ENCODE measurements at regions not wholly inside any gene's neighbourhood (a gene's known extent, or its start where the extent isn't known, plus 50 kb on each side); places are given as distances from the start of the nearest gene placed in this dataset.

- no peak for DNase-seq
- H3K27me3 ChIP-seq, result no peaks in the 10 kb centered on the region
- no peaks in the 10 kb centered on the region for H3K36me3 ChIP-seq
- no peaks in the 10 kb centered on the region for H3K9me3 ChIP-seq
- 60 to 76% methylated on average over 5 of the region's 5 CpGs for WGBS, 2 donors
- no peaks in the 10 kb centered on the region for H3K4me1 ChIP-seq
- H3K4me3 ChIP-seq (replicated peaks in 1 of 3), result no peak overlapping the region
- H3K27ac ChIP-seq, result no peak overlapping the region
- intact Hi-C loops (cut with DNase I), result no loop called here
- TF ChIP-seq POLR2A (IDR thresholded peaks at IDR 0.05) (no peak), CTCF (IDR thresholded peaks at IDR 0.05) (no peak)
Measured at GRCh38 chr4:142952821-142953580, 106.9 kb upstream of the INPP4B start.

DNA sequence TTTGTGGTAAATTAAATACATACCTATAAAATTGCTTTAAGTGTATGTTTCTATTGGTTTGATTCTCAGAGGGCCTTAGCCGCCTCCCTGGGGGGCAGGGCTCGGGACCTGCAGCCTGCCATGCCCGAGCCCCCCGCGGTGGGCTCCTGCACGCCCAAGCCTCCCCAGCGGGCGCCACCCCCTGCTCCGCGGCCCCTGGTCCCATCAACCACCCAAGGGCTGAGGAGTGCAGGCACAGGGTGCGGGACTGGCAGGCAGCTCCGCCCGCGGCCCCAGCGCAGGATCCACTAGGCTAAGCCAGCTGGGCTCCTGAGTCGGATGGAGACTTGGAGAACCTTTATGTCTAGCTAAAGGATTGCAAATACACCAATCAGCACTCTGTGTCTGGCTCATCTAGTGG is 108.3 kb upstream of the INPP4B start:
- no peaks in the 10 kb centered on the region for H3K36me3 ChIP-seq
- H3K9me3 ChIP-seq, result no peaks in the 10 kb centered on the region
- H3K27ac ChIP-seq, result no peak overlapping the region
- DNase-seq, result no peak
- no peak for TF ChIP-seq CTCF (IDR thresholded peaks at IDR 0.05)
- WGBS, 2 donors, result 89 to 94% methylated on average over 10 to 15 of the region's 16 CpGs
- no peaks in the 10 kb centered on the region for H3K4me1 ChIP-seq
- H3K4me3 ChIP-seq (replicated peaks in 1 of 3), result no peak overlapping the region
- H3K27me3 ChIP-seq, result no peaks in the 10 kb centered on the region
- intact Hi-C loops (cut with DNase I), result no loop called here

- Histone ChIP-seq H3K4me1 (no peaks in the 10 kb centered on the region), H3K27ac (no peak overlapping the region), H3K27me3 (no peaks in the 10 kb centered on the region), H3K4me3 (replicated peaks in 1 of 3) (no peak overlapping the region), H3K36me3 (no peaks in the 10 kb centered on the region), H3K9me3 (no peaks in the 10 kb centered on the region)
- no peak for DNase-seq
- WGBS, 2 donors, result 93% methylated on average over 2 of the region's 2 CpGs
- TF ChIP-seq CTCF (IDR thresholded peaks at IDR 0.05) (no peak), POLR2A (IDR thresholded peaks at IDR 0.05) (no peak)
- intact Hi-C loops (cut with DNase I), result no loop called here
Measured at GRCh38 chr4:142955501-142955900, 109.4 kb upstream of the INPP4B start.

GRCh38 chr4:142959173-142959572 is 113.1 kb upstream of the INPP4B start:
- Histone ChIP-seq H3K36me3 (no peaks in the 10 kb centered on the region), H3K27ac (no peak overlapping the region), H3K9me3 (no peaks in the 10 kb centered on the region), H3K4me1 (no peaks in the 10 kb centered on the region), H3K27me3 (no peaks in the 10 kb centered on the region), H3K4me3 (replicated peaks in 1 of 3) (no peak overlapping the region)
- TF ChIP-seq POLR2A (IDR thresholded peaks at IDR 0.05) (no peak), CTCF (IDR thresholded peaks at IDR 0.05) (no peak)
- intact Hi-C loops (cut with DNase I), result no loop called here
- 27 to 33% methylated on average over 1 of the region's 1 CpG for WGBS, 2 donors
- DNase-seq, result no peak

- Histone ChIP-seq H3K9me3 (no peaks in the 10 kb centered on the region), H3K4me3 (replicated peaks in 1 of 3) (no peak overlapping the region), H3K27me3 (no peaks in the 10 kb centered on the region), H3K4me1 (no peaks in the 10 kb centered on the region), H3K36me3 (no peaks in the 10 kb centered on the region), H3K27ac (no peak overlapping the region)
- DNase-seq, result no peak
- TF ChIP-seq CTCF (IDR thresholded peaks at IDR 0.05), result no peak
- TF ChIP-seq POLR2A (IDR thresholded peaks at IDR 0.05), result no peak
- intact Hi-C loops (cut with DNase I), result no loop called here
- WGBS, 2 donors, result 11 to 14% methylated on average over 1 of the region's 1 CpG
Measured at GRCh38 chr4:142960126-142960525, 114.0 kb upstream of the INPP4B start.
